IMR-90 (cell line): ENCODE measurements at regions not wholly inside any gene's neighbourhood (a gene's known extent, or its start where the extent isn't known, plus 50 kb on each side); places are given as distances from the start of the nearest gene placed in this dataset.

ENCODE experiments used
- ATAC-seq: fragments of 200-7000 bp; cut with Tn5 transposase; 2 replicates; pipeline ENCODE4 v1.9.1; 2020; ENCODE audit warnings: low read depth, mild to moderate bottlenecking, moderate library complexity
- BruUV-seq: library from RNA; stranded (reverse); fragments of 400-500 nt; replicated peaks from 2 replicates; lab custom pipeline; 2021; lab: Mats Ljungman, UMichigan
- CTCF ChIA-PET: fragments of 300-600 bp; formaldehyde crosslinking; extraction: SDS; loops from one replicate; lab custom pipeline; 2021; ENCODE audit warnings: antibody characterized with exemption; lab: Yijun Ruan, JAX
- POLR2A ChIA-PET: fragments of 300-600 bp; sonication (Branson Sonifier 250); formaldehyde crosslinking; loops from one replicate; lab custom pipeline; 2022; ENCODE audit warnings: antibody characterized with exemption; ENCODE audit not compliant: unreplicated experiment; lab: Charles Lee
- DNase-seq: peaks from one replicate; pipeline ENCODE4 v3.0.0; 2013
- H2AFZ ChIP-seq: replicated peaks from 2 replicates; pipeline ENCODE3; 2013; ENCODE audit warnings: low read length, mild to moderate bottlenecking; ENCODE audit not compliant: poor library complexity
- H2AK5ac ChIP-seq: 2 replicates; pipeline ENCODE4 v1.6.1; 2013; ENCODE audit warnings: low read depth, low read length, inconsistent platforms
- H2AK9ac ChIP-seq: replicated peaks from 2 replicates; pipeline ENCODE3; 2013; ENCODE audit warnings: mild to moderate bottlenecking, low read depth, low read length, moderate library complexity; ENCODE audit not compliant: poor library complexity
- H2BK120ac ChIP-seq: 2 replicates; pipeline ENCODE4 v1.6.1; 2013; ENCODE audit warnings: low read depth, low read length, inconsistent platforms
- H2BK15ac ChIP-seq: 3 replicates; pipeline ENCODE4 v1.6.1; 2013; ENCODE audit warnings: low read depth, low read length, inconsistent platforms
- H2BK20ac ChIP-seq: 2 replicates; pipeline ENCODE4 v1.6.1; 2013; ENCODE audit warnings: low read depth, mild to moderate bottlenecking, inconsistent platforms, low read length, moderate library complexity
- H2BK5ac ChIP-seq: 2 replicates; pipeline ENCODE4 v1.6.1; 2013; ENCODE audit warnings: mild to moderate bottlenecking, low read depth, low read length, inconsistent platforms; ENCODE audit not compliant: poor library complexity, severe bottlenecking
- H3K14ac ChIP-seq: replicated peaks from 2 replicates; pipeline ENCODE4 v1.6.1; 2013; ENCODE audit warnings: low read depth, low read length, inconsistent platforms
- H3K18ac ChIP-seq: 2 replicates; pipeline ENCODE4 v1.6.1; 2013; ENCODE audit warnings: low read depth, low read length, control low read depth
- H3K23ac ChIP-seq: 2 replicates; pipeline ENCODE4 v1.6.1; 2013; ENCODE audit warnings: low read depth, low read length, inconsistent platforms
- H3K27ac ChIP-seq: 2 replicates; pipeline ENCODE4 v1.5.1; 2013; ENCODE audit warnings: mild to moderate bottlenecking, control low read depth, low read length; ENCODE audit not compliant: insufficient read depth
- H3K27me3 ChIP-seq: 2 replicates; pipeline ENCODE4 v1.6.1; 2013; ENCODE audit warnings: low read length; ENCODE audit not compliant: control insufficient read depth, insufficient read depth
- H3K36me3 ChIP-seq: 2 replicates; pipeline ENCODE4 v1.6.1; 2013; ENCODE audit warnings: low read length, mixed read lengths; ENCODE audit not compliant: control insufficient read depth, insufficient read depth
- H3K4ac ChIP-seq: 2 replicates; pipeline ENCODE4 v1.6.1; 2013; ENCODE audit warnings: low read depth, low read length, inconsistent platforms
- H3K4me1 ChIP-seq: 2 replicates; pipeline ENCODE4 v1.6.1; 2013; ENCODE audit warnings: low read length, mixed read lengths; ENCODE audit not compliant: control insufficient read depth, insufficient read depth
- H3K4me2 ChIP-seq: 2 replicates; pipeline ENCODE4 v1.6.1; 2013; ENCODE audit warnings: low read depth, mild to moderate bottlenecking, control low read depth, low read length, moderate library complexity
- H3K4me3 ChIP-seq: 2 replicates; pipeline ENCODE4 v1.5.1; 2013; ENCODE audit warnings: low read depth, mild to moderate bottlenecking, control low read depth, low read length, moderate library complexity; ENCODE audit not compliant: insufficient read depth
- H3K56ac ChIP-seq: 2 replicates; pipeline ENCODE4 v1.6.1; 2013; ENCODE audit warnings: low read length, inconsistent platforms; ENCODE audit not compliant: insufficient read depth; ENCODE audit errors: extremely low read depth
- H3K79me1 ChIP-seq, 2 experiments: 2 replicates each; pipeline ENCODE4 v1.6.1; 2013; ENCODE audit warnings: low read length in 2 of 2, inconsistent platforms in 1 of 2, low read depth in 1 of 2
- H3K9ac ChIP-seq: 2 replicates; pipeline ENCODE4 v1.6.1; 2013; ENCODE audit warnings: low read depth, low read length, control low read depth
- H3K9me1 ChIP-seq: 2 replicates; pipeline ENCODE4 v1.6.1; 2013; ENCODE audit warnings: low read length, inconsistent platforms; ENCODE audit not compliant: insufficient read depth
- H3K9me3 ChIP-seq: 2 replicates; pipeline ENCODE4 v1.6.1; 2013; ENCODE audit warnings: low read length; ENCODE audit not compliant: control insufficient read depth, insufficient read depth
- H4K20me1 ChIP-seq: 2 replicates; pipeline ENCODE4 v1.6.1; 2013; ENCODE audit warnings: low read length, inconsistent platforms; ENCODE audit not compliant: insufficient read depth
- H4K5ac ChIP-seq: 2 replicates; pipeline ENCODE4 v1.6.1; 2013; ENCODE audit warnings: mild to moderate bottlenecking, low read depth, low read length, control low read depth
- H4K8ac ChIP-seq, 2 experiments: 2 replicates each; pipeline ENCODE4 v1.6.1; 2013; ENCODE audit warnings: low read depth in 2 of 2, low read length in 2 of 2, control low read depth in 1 of 2, inconsistent platforms in 1 of 2
- H4K91ac ChIP-seq: 2 replicates; pipeline ENCODE4 v1.6.1; 2013; ENCODE audit warnings: low read depth, low read length, inconsistent platforms; ENCODE audit not compliant: insufficient read depth
- MAFK ChIP-seq: IDR thresholded peaks from 2 replicates; pipeline ENCODE4 v1.6.1; 2012; ENCODE audit warnings: low read depth, low read length, improper control_type of control experiment
- RAD21 ChIP-seq: IDR thresholded peaks from 2 replicates; pipeline ENCODE4 v1.6.1; 2012; ENCODE audit warnings: low read length, improper control_type of control experiment
- SMC3 ChIP-seq: fragments of 150-350 bp; IDR thresholded peaks from 2 replicates; pipeline ENCODE4 v1.6.1; 2016; ENCODE audit warnings: low read depth, mild to moderate bottlenecking, antibody characterized with exemption, low read length, moderate library complexity
- WGBS, 2 experiments: methylation state at CpG; one replicate each; pipeline versions ENCODE4 v1.1.5 to v1.1.7; 2013; ENCODE audit warnings: missing lambda C conversion rate in 2 of 2; ENCODE audit not compliant: insufficient read length in 1 of 2; ENCODE audit errors: extremely low coverage in 2 of 2; 5-methylcytosine and 5-hydroxymethylcytosine counted together
- dilution Hi-C: fragments of 300-500 bp; cut with HindIII; formaldehyde crosslinking; loops from one replicate; pipeline ENCODE4 v1.14.3; 2018; ENCODE audit warnings: low sequenced_read_pairs; ENCODE audit not compliant: unreplicated experiment
- in situ Hi-C: fragments of 300-500 bp; cut with MboI; formaldehyde crosslinking; loops from 3 replicates; pipeline ENCODE4 v1.14.3; 2019; ENCODE audit warnings: low sequenced_read_pairs, inconsistent platforms, mixed read lengths
- intact Hi-C: fragments of 100-400 bp; cut with micrococcal nuclease; formaldehyde crosslinking; loops from 2 replicates; pipeline ENCODE4 v1.10.0; 2022
- TF ChIP-seq, protein P1 (sequence below): conservative IDR thresholded peaks from 2 replicates; pipeline ENCODE4 v1.5.1; 2012; ENCODE audit warnings: mild to moderate bottlenecking, low read depth, low read length, improper control_type of control experiment
- TF ChIP-seq, protein P2 (sequence below): fragments of 150-350 bp; IDR thresholded peaks from 2 replicates; pipeline ENCODE4 v1.6.1; 2016; ENCODE audit warnings: low read depth, mild to moderate bottlenecking, low read length, moderate library complexity, borderline replicate concordance

DNA sequence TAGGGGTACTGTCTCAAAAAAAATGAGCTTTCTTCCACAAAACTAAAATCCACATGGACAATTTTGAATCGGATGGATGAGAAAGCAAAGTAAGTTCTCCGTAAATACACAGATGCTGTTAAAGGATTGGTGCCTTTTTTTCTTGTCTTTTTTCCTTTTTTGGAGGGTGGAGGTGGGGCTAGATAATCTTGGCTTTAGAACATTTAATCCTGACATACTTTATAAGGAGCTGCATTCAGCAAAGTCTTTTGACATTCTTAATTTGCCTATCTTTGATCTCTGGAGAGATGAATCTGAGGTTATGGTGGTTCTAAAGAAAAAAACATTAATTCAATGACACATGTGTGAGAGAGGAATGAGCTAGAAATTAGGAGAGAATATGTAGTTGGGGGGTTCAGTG is 312.3 kb upstream of the KCNJ16 start:
- ChIA-PET CTCF (interaction anchor here (1.0 to 1.5 kb wide), 2 partner anchors 122 to 156 kb away, joined by 3 read pairs; no protein-coding TSS in a partner anchor), POLR2A (no interaction called here)
- Histone ChIP-seq H2BK15ac (peak overlapping the region; percentile 78; the same call in 2 of the 3 replicates), H2AK9ac (no peak overlapping the region), H3K27me3 (no peaks in the 10 kb centered on the region), H3K14ac (peak overlapping the region; percentile 89; the same call in 1 of the 2 replicates), H4K91ac (peak overlapping the region; percentile 89), H3K79me1 (no peaks in the 10 kb centered on the region), H3K9me3 (no peaks in the 10 kb centered on the region), H2AFZ (no peak overlapping the region), H3K9me1 (peaks cover 2% of the 10 kb centered on the region; the same call in 1 of the 2 replicates), H3K4me1 (peaks cover 20% of the 10 kb centered on the region), H3K4me3 (no peak overlapping the region), H3K36me3 (no peaks in the 10 kb centered on the region), H3K18ac (peak overlapping the region; percentile 100), H4K20me1 (no peaks in the 10 kb centered on the region), H4K5ac (peak overlapping the region; percentile 80), H3K27ac (peak overlapping the region; percentile 98), H3K9ac (peak overlapping the region; percentile 28; the same call in 1 of the 2 replicates), H3K23ac (peak overlapping the region; percentile 75; the same call in 1 of the 2 replicates), H2AK5ac (peak overlapping the region; percentile 76; the same call in 1 of the 2 replicates), H2BK5ac (peak overlapping the region; percentile 99), H3K4ac (peak overlapping the region; percentile 71), H4K8ac (peak overlapping the region; percentile 78 to 88), H3K4me2 (no peak overlapping the region), H2BK20ac (peak overlapping the region; percentile 95), H3K56ac (peak overlapping the region; percentile 90), H2BK120ac (peak overlapping the region; percentile 92)
- BruUV-seq = no TSS peak
- DNase-seq = no peak
- no peak for ATAC-seq
- no peak for TF ChIP-seq SMC3
- TF ChIP-seq, protein P1, sequence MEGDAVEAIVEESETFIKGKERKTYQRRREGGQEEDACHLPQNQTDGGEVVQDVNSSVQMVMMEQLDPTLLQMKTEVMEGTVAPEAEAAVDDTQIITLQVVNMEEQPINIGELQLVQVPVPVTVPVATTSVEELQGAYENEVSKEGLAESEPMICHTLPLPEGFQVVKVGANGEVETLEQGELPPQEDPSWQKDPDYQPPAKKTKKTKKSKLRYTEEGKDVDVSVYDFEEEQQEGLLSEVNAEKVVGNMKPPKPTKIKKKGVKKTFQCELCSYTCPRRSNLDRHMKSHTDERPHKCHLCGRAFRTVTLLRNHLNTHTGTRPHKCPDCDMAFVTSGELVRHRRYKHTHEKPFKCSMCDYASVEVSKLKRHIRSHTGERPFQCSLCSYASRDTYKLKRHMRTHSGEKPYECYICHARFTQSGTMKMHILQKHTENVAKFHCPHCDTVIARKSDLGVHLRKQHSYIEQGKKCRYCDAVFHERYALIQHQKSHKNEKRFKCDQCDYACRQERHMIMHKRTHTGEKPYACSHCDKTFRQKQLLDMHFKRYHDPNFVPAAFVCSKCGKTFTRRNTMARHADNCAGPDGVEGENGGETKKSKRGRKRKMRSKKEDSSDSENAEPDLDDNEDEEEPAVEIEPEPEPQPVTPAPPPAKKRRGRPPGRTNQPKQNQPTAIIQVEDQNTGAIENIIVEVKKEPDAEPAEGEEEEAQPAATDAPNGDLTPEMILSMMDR = no peak
- TF ChIP-seq RAD21 = no peak
- no peak for TF ChIP-seq MAFK
- TF ChIP-seq, protein P2, sequence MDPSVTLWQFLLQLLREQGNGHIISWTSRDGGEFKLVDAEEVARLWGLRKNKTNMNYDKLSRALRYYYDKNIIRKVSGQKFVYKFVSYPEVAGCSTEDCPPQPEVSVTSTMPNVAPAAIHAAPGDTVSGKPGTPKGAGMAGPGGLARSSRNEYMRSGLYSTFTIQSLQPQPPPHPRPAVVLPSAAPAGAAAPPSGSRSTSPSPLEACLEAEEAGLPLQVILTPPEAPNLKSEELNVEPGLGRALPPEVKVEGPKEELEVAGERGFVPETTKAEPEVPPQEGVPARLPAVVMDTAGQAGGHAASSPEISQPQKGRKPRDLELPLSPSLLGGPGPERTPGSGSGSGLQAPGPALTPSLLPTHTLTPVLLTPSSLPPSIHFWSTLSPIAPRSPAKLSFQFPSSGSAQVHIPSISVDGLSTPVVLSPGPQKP = no peak
- in situ Hi-C loops = no loop called here
- dilution Hi-C loops = no loop called here
- intact Hi-C loops = loop anchor here (1.0 to 5.0 kb wide), 9 partner anchors 107 to 406 kb away; no protein-coding TSS in a partner anchor
- no CpG with 5 or more reads among the region's 2 CpGs for WGBS, 2 experiments
